BJ (cell line): ENCODE measurements at regions not wholly inside any gene's neighbourhood (a gene's known extent, or its start where the extent isn't known, plus 50 kb on each side); places are given as distances from the start of the nearest gene placed in this dataset.

Experiments used
- CTCF ChIA-PET: fragments of 350-600 bp; formaldehyde crosslinking; extraction: SDS; loops from one replicate; lab custom pipeline; 2021; ENCODE audit warnings: antibody characterized with exemption, inconsistent platforms; lab: Yijun Ruan, JAX
- POLR2A ChIA-PET: fragments of 300-600 bp; sonication (Branson Sonifier 250); formaldehyde crosslinking; extraction: SDS; loops from one replicate; lab custom pipeline; 2021; ENCODE audit warnings: antibody characterized with exemption; lab: Charles Lee
- DNase-seq: peaks from one replicate; pipeline ENCODE4 v3.0.0-alpha.2; 2011; ENCODE audit warnings: low read depth
- H3K27me3 ChIP-seq: 2 replicates; pipeline ENCODE4 v1.6.0; 2011; ENCODE audit warnings: low read length; ENCODE audit not compliant: control insufficient read depth, insufficient read depth
- H3K36me3 ChIP-seq: 2 replicates; pipeline ENCODE4 v1.5.1; 2011; ENCODE audit warnings: low read length; ENCODE audit not compliant: control insufficient read depth, insufficient read depth
- H3K4me3 ChIP-seq: 2 replicates; pipeline ENCODE4 v1.5.1; 2011; ENCODE audit warnings: low read depth, mild to moderate bottlenecking, control low read depth, low read length
- CTCF ChIP-seq: IDR thresholded peaks from 2 replicates; pipeline ENCODE4 v1.5.1; 2011; ENCODE audit warnings: low read depth, mild to moderate bottlenecking, control low read depth, inconsistent platforms, low read length, moderate library complexity; ENCODE audit not compliant: insufficient read depth

GRCh38 chr11:91825777-91826176, 398.8 kb upstream of the FAT3 start:
- no peaks in the 10 kb centered on the region for H3K27me3 ChIP-seq
- ChIA-PET CTCF (no interaction called here), POLR2A (no interaction called here)

GRCh38 chr11:91823252-91823830, 401.3 kb upstream of the FAT3 start:
- POLR2A ChIA-PET, result no interaction called here
- Histone ChIP-seq H3K36me3 (no peaks in the 10 kb centered on the region), H3K4me3 (no peak overlapping the region), H3K27me3 (no peaks in the 10 kb centered on the region)
- CTCF ChIA-PET, result no interaction called here
- TF ChIP-seq CTCF, result no peak
- DNase-seq, result no peak

More at GRCh38 chr11:91825777-91826176, 398.8 kb upstream of the FAT3 start:
- H3K36me3 ChIP-seq, result no peaks in the 10 kb centered on the region
- H3K4me3 ChIP-seq, result no peak overlapping the region
- DNase-seq, result no peak
- TF ChIP-seq CTCF, result no peak

- no peak overlapping the region for H3K4me3 ChIP-seq
- POLR2A ChIA-PET, result no interaction called here
- CTCF ChIA-PET, result no interaction called here
Observed at GRCh38 chr11:91822805-91823204, 401.8 kb upstream of the FAT3 start.

GRCh38 chr11:91820709-91821108, 403.9 kb upstream of the FAT3 start:
- Histone ChIP-seq H3K27me3 (no peaks in the 10 kb centered on the region), H3K4me3 (no peak overlapping the region), H3K36me3 (no peaks in the 10 kb centered on the region)
- CTCF ChIA-PET, result no interaction called here
- POLR2A ChIA-PET, result no interaction called here
- no peak for DNase-seq
- TF ChIP-seq CTCF, result no peak

More at GRCh38 chr11:91822805-91823204, 401.8 kb upstream of the FAT3 start:
- no peak for TF ChIP-seq CTCF
- no peaks in the 10 kb centered on the region for H3K27me3 ChIP-seq
- DNase-seq, result no peak
- no peaks in the 10 kb centered on the region for H3K36me3 ChIP-seq

- no peaks in the 10 kb centered on the region for H3K27me3 ChIP-seq
- ChIA-PET POLR2A (no interaction called here), CTCF (no interaction called here)
- no peak overlapping the region for H3K4me3 ChIP-seq
- no peak for TF ChIP-seq CTCF
- H3K36me3 ChIP-seq, result no peaks in the 10 kb centered on the region
- DNase-seq, result no peak
Observed at GRCh38 chr11:91819777-91820176, 404.8 kb upstream of the FAT3 start.
